Keratinocyte (primary cell): ENCODE measurements at regions not wholly inside any gene's neighbourhood (a gene's known extent, or its start where the extent isn't known, plus 50 kb on each side); places are given as distances from the start of the nearest gene placed in this dataset.

Experiments used
- EZH2 ChIP-seq: IDR thresholded peaks from one replicate; pipeline ENCODE4 v1.6.1; 2012; ENCODE audit warnings: inconsistent platforms, mild to moderate bottlenecking, low read length, moderate library complexity
- TF ChIP-seq, protein P1 (sequence below), 3 experiments: IDR thresholded peaks in 1 of 3; conservative IDR thresholded peaks in 1 of 3; optimal IDR thresholded peaks in 1 of 3; 2 replicates in 2 of 3; 3 replicates in 1 of 3; pipeline versions ENCODE3 to v1.5.1; 2011; ENCODE audit warnings: low read length in 3 of 3, mild to moderate bottlenecking in 3 of 3, moderate library complexity in 2 of 3, control low read depth in 1 of 3, inconsistent platforms in 1 of 3; ENCODE audit not compliant: insufficient read depth in 2 of 3; ENCODE audit errors: extremely low read depth in 1 of 3

DNA sequence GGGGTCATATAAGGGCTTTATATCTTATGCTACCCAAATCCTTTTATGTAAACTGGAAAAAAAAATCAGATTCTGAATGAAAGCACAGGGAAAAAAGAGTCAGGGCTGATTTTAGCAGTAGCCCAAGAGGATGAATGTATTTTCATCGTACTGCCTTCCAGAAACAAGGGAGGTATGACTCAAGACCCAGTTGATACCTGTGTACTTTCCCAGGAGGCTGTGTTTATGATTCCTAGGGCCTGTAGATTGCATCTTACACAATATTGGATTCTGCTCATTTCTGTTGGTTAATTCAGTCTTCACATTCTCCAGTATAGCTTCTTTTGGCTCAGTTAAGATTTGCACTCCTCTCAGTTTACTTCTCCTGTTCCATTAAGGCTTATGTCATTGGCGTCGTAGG lies 127.9 kb upstream of the LIMCH1 start:
- TF ChIP-seq, protein P1, sequence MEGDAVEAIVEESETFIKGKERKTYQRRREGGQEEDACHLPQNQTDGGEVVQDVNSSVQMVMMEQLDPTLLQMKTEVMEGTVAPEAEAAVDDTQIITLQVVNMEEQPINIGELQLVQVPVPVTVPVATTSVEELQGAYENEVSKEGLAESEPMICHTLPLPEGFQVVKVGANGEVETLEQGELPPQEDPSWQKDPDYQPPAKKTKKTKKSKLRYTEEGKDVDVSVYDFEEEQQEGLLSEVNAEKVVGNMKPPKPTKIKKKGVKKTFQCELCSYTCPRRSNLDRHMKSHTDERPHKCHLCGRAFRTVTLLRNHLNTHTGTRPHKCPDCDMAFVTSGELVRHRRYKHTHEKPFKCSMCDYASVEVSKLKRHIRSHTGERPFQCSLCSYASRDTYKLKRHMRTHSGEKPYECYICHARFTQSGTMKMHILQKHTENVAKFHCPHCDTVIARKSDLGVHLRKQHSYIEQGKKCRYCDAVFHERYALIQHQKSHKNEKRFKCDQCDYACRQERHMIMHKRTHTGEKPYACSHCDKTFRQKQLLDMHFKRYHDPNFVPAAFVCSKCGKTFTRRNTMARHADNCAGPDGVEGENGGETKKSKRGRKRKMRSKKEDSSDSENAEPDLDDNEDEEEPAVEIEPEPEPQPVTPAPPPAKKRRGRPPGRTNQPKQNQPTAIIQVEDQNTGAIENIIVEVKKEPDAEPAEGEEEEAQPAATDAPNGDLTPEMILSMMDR (optimal IDR thresholded peaks at IDR 0.05 in 1 of 3, IDR thresholded peaks at IDR 0.05 in 1 of 3, conservative IDR thresholded peaks at IDR 0.05 in 1 of 3; ENCODE audit: extremely low read depth in 1 of 3, insufficient read depth in 2 of 3, low read length in 3 of 3) = no peak
- no peak for TF ChIP-seq EZH2
